GM12864 (cell line): ENCODE measurements at regions not wholly inside any gene's neighbourhood (a gene's known extent, or its start where the extent isn't known, plus 50 kb on each side); places are given as distances from the start of the nearest gene placed in this dataset.

Experiments
- DNase-seq: peaks from one replicate; pipeline ENCODE4 v3.0.0-alpha.2; 2011; ENCODE audit warnings: low read depth
- H3K4me3 ChIP-seq: 2 replicates; pipeline ENCODE4 v1.5.1; 2011; ENCODE audit warnings: mild to moderate bottlenecking, low read depth, low read length, control low read depth
- CTCF ChIP-seq: IDR thresholded peaks from 2 replicates; pipeline ENCODE4 v1.5.1; 2011; ENCODE audit warnings: low read depth, mild to moderate bottlenecking, moderate library complexity, low read length, control low read depth, inconsistent platforms; ENCODE audit errors: missing control alignments

GRCh38 chr11:134558258-134558835, 146.3 kb upstream of the B3GAT1 start:
- TF ChIP-seq CTCF, result no peak
- H3K4me3 ChIP-seq, result no peak overlapping the region
- no peak for DNase-seq

- no peak overlapping the region for H3K4me3 ChIP-seq
- DNase-seq, result no peak
Measured at GRCh38 chr11:134557571-134558257, 145.7 kb upstream of the B3GAT1 start.

GRCh38 chr11:134556186-134556585, 144.1 kb upstream of the B3GAT1 start:
- TF ChIP-seq CTCF, result no peak
- no peak for DNase-seq

More at GRCh38 chr11:134557571-134558257, 145.7 kb upstream of the B3GAT1 start:
- no peak for TF ChIP-seq CTCF

GRCh38 chr11:134555510-134555909, 143.5 kb upstream of the B3GAT1 start:
- TF ChIP-seq CTCF, result no peak
- no peak for DNase-seq
- no peak overlapping the region for H3K4me3 ChIP-seq

More at GRCh38 chr11:134556186-134556585, 144.1 kb upstream of the B3GAT1 start:
- H3K4me3 ChIP-seq, result no peak overlapping the region

GRCh38 chr11:134554861-134555260, 142.8 kb upstream of the B3GAT1 start:
- DNase-seq, result no peak
- TF ChIP-seq CTCF, result no peak
- H3K4me3 ChIP-seq, result no peak overlapping the region

GRCh38 chr11:134554106-134554505, 142.1 kb upstream of the B3GAT1 start:
- no peak for DNase-seq
- TF ChIP-seq CTCF, result no peak
- H3K4me3 ChIP-seq, result no peak overlapping the region

GRCh38 chr11:134552749-134553148, 140.7 kb upstream of the B3GAT1 start:
- no peak overlapping the region for H3K4me3 ChIP-seq
- DNase-seq, result no peak
- no peak for TF ChIP-seq CTCF
